Cardiac muscle cell (in vitro differentiated cells and primary cell): ENCODE measurements at regions not wholly inside any gene's neighbourhood (a gene's known extent, or its start where the extent isn't known, plus 50 kb on each side); places are given as distances from the start of the nearest gene placed in this dataset.

ENCODE experiments used
- DNase-seq, 2 donors: peaks; one replicate each; pipeline versions ENCODE4 v3.0.0 to v3.0.0-alpha.2; 2010 to 2017; ENCODE audit warnings: low read depth in 1 of 2, low spot score in 1 of 2
- H3K27ac ChIP-seq: fragments of 200-600 bp; sonication (generic); 2 replicates; pipeline ENCODE4 v1.5.1; 2016
- H3K27me3 ChIP-seq: fragments of 200-600 bp; sonication (generic); 2 replicates; pipeline ENCODE4 v1.6.0; 2016; ENCODE audit warnings: control low read depth
- H3K36me3 ChIP-seq: fragments of 200-600 bp; sonication (generic); 2 replicates; pipeline ENCODE4 v1.5.1; 2016; ENCODE audit warnings: control low read depth
- H3K4me1 ChIP-seq: fragments of 200-600 bp; sonication (generic); 2 replicates; pipeline ENCODE4 v1.8.1; 2017; ENCODE audit warnings: low read depth, mild to moderate bottlenecking, mixed run types
- H3K4me3 ChIP-seq: fragments of 200-600 bp; sonication (generic); 2 replicates; pipeline ENCODE4 v1.5.1; 2016; ENCODE audit warnings: mild to moderate bottlenecking
- H3K9me3 ChIP-seq: fragments of 200-600 bp; sonication (generic); 2 replicates; pipeline ENCODE4 v1.5.1; 2017; ENCODE audit warnings: low read depth, mild to moderate bottlenecking, control low read depth
- CTCF ChIP-seq: IDR thresholded peaks from 2 replicates; pipeline ENCODE4 v1.5.1; 2012; ENCODE audit warnings: low read depth, mild to moderate bottlenecking, low read length

- H3K9me3 ChIP-seq, result no peaks in the 10 kb centered on the region
- peak in 1 of 2 donors; percentile 40 for DNase-seq
Observed at GRCh38 chr22:19604711-19605268, 80.6 kb upstream of the CLDN5 start.

GRCh38 chr22:19605508-19606331, 81.5 kb upstream of the CLDN5 start:
- DNase-seq, result no peak
- H3K9me3 ChIP-seq, result no peaks in the 10 kb centered on the region
- no peak overlapping the region for H3K27ac ChIP-seq
- H3K4me1 ChIP-seq, result peaks cover 8% of the 10 kb centered on the region
- no peaks in the 10 kb centered on the region for H3K27me3 ChIP-seq
- no peak for TF ChIP-seq CTCF
- no peak overlapping the region for H3K4me3 ChIP-seq
- H3K36me3 ChIP-seq, result no peaks in the 10 kb centered on the region

More at GRCh38 chr22:19604711-19605268, 80.6 kb upstream of the CLDN5 start:
- Histone ChIP-seq H3K27me3 (no peaks in the 10 kb centered on the region), H3K4me3 (no peak overlapping the region), H3K4me1 (peaks cover 8% of the 10 kb centered on the region), H3K36me3 (no peaks in the 10 kb centered on the region), H3K27ac (peak overlapping the region; percentile 16)
- no peak for TF ChIP-seq CTCF

- Histone ChIP-seq H3K27ac (no peak overlapping the region), H3K4me3 (no peak overlapping the region), H3K27me3 (no peaks in the 10 kb centered on the region), H3K4me1 (peaks cover 8% of the 10 kb centered on the region), H3K9me3 (no peaks in the 10 kb centered on the region), H3K36me3 (no peaks in the 10 kb centered on the region)
- DNase-seq, result no peak
- no peak for TF ChIP-seq CTCF
Observed at GRCh38 chr22:19606332-19607191, 82.4 kb upstream of the CLDN5 start.

- H3K9me3 ChIP-seq, result no peaks in the 10 kb centered on the region
- H3K27me3 ChIP-seq, result no peaks in the 10 kb centered on the region
- TF ChIP-seq CTCF, result no peak
- no peaks in the 10 kb centered on the region for H3K36me3 ChIP-seq
- H3K27ac ChIP-seq, result no peak overlapping the region
- peaks cover 8% of the 10 kb centered on the region for H3K4me1 ChIP-seq
- peak in 1 of 2 donors; percentile 10 for DNase-seq
- H3K4me3 ChIP-seq, result no peak overlapping the region
Observed at GRCh38 chr22:19607192-19608002, 83.2 kb upstream of the CLDN5 start.
